Smooth muscle cell (in vitro differentiated cells): ENCODE measurements at regions not wholly inside any gene's neighbourhood (a gene's known extent, or its start where the extent isn't known, plus 50 kb on each side); places are given as distances from the start of the nearest gene placed in this dataset.

ENCODE experiments used
- DNase-seq: peaks from one replicate; lab custom pipeline; 2025; ENCODE audit not compliant: unreplicated experiment; lab: John Stamatoyannopoulos, UW
- H2AFZ ChIP-seq: fragments of 200-600 bp; sonication (generic); 2 replicates; pipeline ENCODE4 v1.6.0; 2016; ENCODE audit warnings: antibody characterized with exemption, low read depth, mild to moderate bottlenecking
- H3F3A ChIP-seq: fragments of 200-600 bp; sonication (generic); 2 replicates; pipeline ENCODE4 v1.6.0; 2017; ENCODE audit warnings: antibody characterized with exemption, low read depth
- H3K27ac ChIP-seq: fragments of 200-600 bp; sonication (generic); 2 replicates; pipeline ENCODE4 v1.5.1; 2016; ENCODE audit warnings: low read depth, mild to moderate bottlenecking
- H3K27me3 ChIP-seq: fragments of 200-600 bp; sonication (generic); 2 replicates; pipeline ENCODE4 v1.6.1; 2016; ENCODE audit warnings: low read depth, mild to moderate bottlenecking
- H3K36me3 ChIP-seq: fragments of 200-600 bp; sonication (generic); 2 replicates; pipeline ENCODE4 v1.5.1; 2016; ENCODE audit warnings: low read depth
- H3K4me1 ChIP-seq: fragments of 200-600 bp; sonication (generic); 2 replicates; pipeline ENCODE4 v1.5.1; 2016; ENCODE audit warnings: low read depth
- H3K4me2 ChIP-seq: fragments of 200-600 bp; sonication (generic); 2 replicates; pipeline ENCODE4 v1.6.0; 2016; ENCODE audit warnings: mild to moderate bottlenecking
- H3K4me3 ChIP-seq: fragments of 200-600 bp; sonication (generic); 2 replicates; pipeline ENCODE4 v1.5.1; 2016; ENCODE audit warnings: mild to moderate bottlenecking
- H3K79me2 ChIP-seq: fragments of 200-600 bp; sonication (generic); 2 replicates; pipeline ENCODE4 v1.6.0; 2016; ENCODE audit warnings: low read depth, mild to moderate bottlenecking
- H3K9ac ChIP-seq: fragments of 200-600 bp; sonication (generic); 2 replicates; pipeline ENCODE4 v1.6.0; 2016; ENCODE audit warnings: low read depth
- H3K9me3 ChIP-seq: fragments of 200-600 bp; sonication (generic); replicated peaks from 2 replicates; pipeline ENCODE4 v1.5.1; 2016; ENCODE audit warnings: low read depth
- H4K20me1 ChIP-seq: fragments of 200-600 bp; sonication (generic); 2 replicates; pipeline ENCODE4 v1.6.0; 2016; ENCODE audit warnings: low read depth
- CTCF ChIP-seq: fragments of 200-600 bp; sonication (generic); IDR thresholded peaks from 2 replicates; pipeline ENCODE4 v1.5.1; 2017; ENCODE audit warnings: borderline replicate concordance, mild to moderate bottlenecking, antibody characterized with exemption; ENCODE audit not compliant: insufficient read depth, poor library complexity, severe bottlenecking
- WGBS: methylation state at CpG from one replicate; pipeline ENCODE4 v1.1.7; 2016; ENCODE audit warnings: low lambda C conversion rate; 5-methylcytosine and 5-hydroxymethylcytosine counted together

- no peaks in the 10 kb centered on the region for H3K36me3 ChIP-seq
- no peak overlapping the region for H3K4me3 ChIP-seq
- H3K27ac ChIP-seq: no peak overlapping the region
- H3K9ac ChIP-seq: no peak overlapping the region
- no peaks in the 10 kb centered on the region for H3K27me3 ChIP-seq
- H3K79me2 ChIP-seq: no peaks in the 10 kb centered on the region
- TF ChIP-seq CTCF: no peak
- H2AFZ ChIP-seq: peak overlapping the region; percentile 73
- no peaks in the 10 kb centered on the region for H3K9me3 ChIP-seq
- H3F3A ChIP-seq: peaks cover 8% of the 10 kb centered on the region
- peaks cover 12% of the 10 kb centered on the region for H3K4me1 ChIP-seq
- WGBS: 66% methylated on average over 1 of the region's 1 CpG
- DNase-seq: no peak
- no peaks in the 10 kb centered on the region for H4K20me1 ChIP-seq
- no peak overlapping the region for H3K4me2 ChIP-seq
Observed at GRCh38 chr5:52660621-52661020, 127.1 kb upstream of the ITGA1 start.

GRCh38 chr5:52661903-52662595 is 125.7 kb upstream of the ITGA1 start:
- H2AFZ ChIP-seq: peak overlapping the region; percentile 72
- peak overlapping the region; percentile 73 for H3K27ac ChIP-seq
- no peaks in the 10 kb centered on the region for H4K20me1 ChIP-seq
- peaks cover 8% of the 10 kb centered on the region for H3F3A ChIP-seq
- no peaks in the 10 kb centered on the region for H3K79me2 ChIP-seq
- no peaks in the 10 kb centered on the region for H3K9me3 ChIP-seq
- H3K4me2 ChIP-seq: peak overlapping the region; percentile 61
- TF ChIP-seq CTCF: no peak
- peaks cover 9% of the 10 kb centered on the region for H3K4me1 ChIP-seq
- no peaks in the 10 kb centered on the region for H3K27me3 ChIP-seq
- no peak overlapping the region for H3K9ac ChIP-seq
- no peak for DNase-seq
- no peak overlapping the region for H3K4me3 ChIP-seq
- no peaks in the 10 kb centered on the region for H3K36me3 ChIP-seq
- WGBS: 50% methylated on average over 2 of the region's 2 CpGs

GRCh38 chr5:52665559-52665958 is 122.2 kb upstream of the ITGA1 start:
- Histone ChIP-seq H3K9ac (no peak overlapping the region), H3K4me1 (peaks cover 8% of the 10 kb centered on the region), H3K36me3 (no peaks in the 10 kb centered on the region), H3K79me2 (no peaks in the 10 kb centered on the region), H3K27me3 (no peaks in the 10 kb centered on the region), H3K9me3 (no peaks in the 10 kb centered on the region), H3K4me2 (peak overlapping the region; percentile 60), H3F3A (peaks cover 8% of the 10 kb centered on the region), H4K20me1 (no peaks in the 10 kb centered on the region), H3K27ac (no peak overlapping the region), H3K4me3 (peak overlapping the region; percentile 1), H2AFZ (peak overlapping the region; percentile 78)
- 32% methylated on average over 2 of the region's 2 CpGs for WGBS
- no peak for DNase-seq
- no peak for TF ChIP-seq CTCF

GRCh38 chr5:52668139-52668538 is 119.6 kb upstream of the ITGA1 start:
- Histone ChIP-seq H3K9me3 (no peaks in the 10 kb centered on the region), H3F3A (no peaks in the 10 kb centered on the region), H3K4me1 (no peaks in the 10 kb centered on the region), H2AFZ (no peak overlapping the region), H3K9ac (no peak overlapping the region), H3K27ac (no peak overlapping the region), H3K4me2 (no peak overlapping the region), H3K79me2 (no peaks in the 10 kb centered on the region), H3K27me3 (no peaks in the 10 kb centered on the region), H3K36me3 (no peaks in the 10 kb centered on the region), H4K20me1 (no peaks in the 10 kb centered on the region), H3K4me3 (no peak overlapping the region)
- 96% methylated on average over 3 of the region's 3 CpGs for WGBS
- no peak for TF ChIP-seq CTCF
- no peak for DNase-seq
